RWPE1 (cell line): ENCODE measurements at regions not wholly inside any gene's neighbourhood (a gene's known extent, or its start where the extent isn't known, plus 50 kb on each side); places are given as distances from the start of the nearest gene placed in this dataset.
A peak's percentile ranks its signal among the peaks of the same experiment; 100 is the strongest.

Experiments used
- CTCF ChIA-PET: fragments of 350-600 bp; sonication (Branson Sonifier 250); formaldehyde crosslinking; extraction: SDS; loops from one replicate; lab custom pipeline; 2021; lab: Yijun Ruan, JAX
- POLR2A ChIA-PET: fragments of 400-600 bp; formaldehyde crosslinking; extraction: SDS; loops from one replicate; lab custom pipeline; 2020; ENCODE audit warnings: antibody characterized with exemption; ENCODE audit not compliant: low non-redundant PET; lab: Yijun Ruan, JAX
- DNase-seq: peaks from one replicate; pipeline ENCODE4 v3.0.0; 2012; ENCODE audit warnings: low spot score
- H3K27ac ChIP-seq: fragments of 450-650 bp; 2 replicates; pipeline ENCODE4 v1.5.1; 2017
- TF ChIP-seq, protein P1 (sequence below): fragments of 450-650 bp; conservative IDR thresholded peaks from 2 replicates; pipeline ENCODE4 v1.5.1; 2017; ENCODE audit warnings: low read depth, mild to moderate bottlenecking

DNA sequence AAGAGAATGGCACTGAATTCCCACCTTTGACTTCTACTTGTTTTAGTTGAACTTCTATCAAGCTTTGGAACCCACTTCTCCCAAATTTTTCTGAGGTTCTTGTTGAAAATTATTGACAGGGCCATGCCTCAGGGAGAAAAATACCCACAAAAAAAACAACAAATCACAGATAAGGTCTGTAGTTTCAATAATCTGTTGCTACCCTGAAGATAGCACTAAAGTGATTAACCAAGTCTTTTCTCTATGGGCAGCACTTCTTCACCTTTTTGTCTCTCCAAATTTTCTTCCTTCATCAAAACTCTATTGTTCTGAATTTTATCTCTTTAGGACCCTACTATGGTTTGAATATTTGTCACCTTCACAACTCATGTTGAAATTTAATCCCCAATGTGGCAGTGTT lies 154.3 kb upstream of the FGF10 start:
- ChIA-PET CTCF (interaction anchor here (0.7 kb wide), 1 partner anchor 215 kb away, joined by 5 read pairs; no protein-coding TSS in a partner anchor), POLR2A (no interaction called here)
- TF ChIP-seq, protein P1, sequence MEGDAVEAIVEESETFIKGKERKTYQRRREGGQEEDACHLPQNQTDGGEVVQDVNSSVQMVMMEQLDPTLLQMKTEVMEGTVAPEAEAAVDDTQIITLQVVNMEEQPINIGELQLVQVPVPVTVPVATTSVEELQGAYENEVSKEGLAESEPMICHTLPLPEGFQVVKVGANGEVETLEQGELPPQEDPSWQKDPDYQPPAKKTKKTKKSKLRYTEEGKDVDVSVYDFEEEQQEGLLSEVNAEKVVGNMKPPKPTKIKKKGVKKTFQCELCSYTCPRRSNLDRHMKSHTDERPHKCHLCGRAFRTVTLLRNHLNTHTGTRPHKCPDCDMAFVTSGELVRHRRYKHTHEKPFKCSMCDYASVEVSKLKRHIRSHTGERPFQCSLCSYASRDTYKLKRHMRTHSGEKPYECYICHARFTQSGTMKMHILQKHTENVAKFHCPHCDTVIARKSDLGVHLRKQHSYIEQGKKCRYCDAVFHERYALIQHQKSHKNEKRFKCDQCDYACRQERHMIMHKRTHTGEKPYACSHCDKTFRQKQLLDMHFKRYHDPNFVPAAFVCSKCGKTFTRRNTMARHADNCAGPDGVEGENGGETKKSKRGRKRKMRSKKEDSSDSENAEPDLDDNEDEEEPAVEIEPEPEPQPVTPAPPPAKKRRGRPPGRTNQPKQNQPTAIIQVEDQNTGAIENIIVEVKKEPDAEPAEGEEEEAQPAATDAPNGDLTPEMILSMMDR = no peak
- no peak for DNase-seq
- H3K27ac ChIP-seq = no peak overlapping the region

DNA sequence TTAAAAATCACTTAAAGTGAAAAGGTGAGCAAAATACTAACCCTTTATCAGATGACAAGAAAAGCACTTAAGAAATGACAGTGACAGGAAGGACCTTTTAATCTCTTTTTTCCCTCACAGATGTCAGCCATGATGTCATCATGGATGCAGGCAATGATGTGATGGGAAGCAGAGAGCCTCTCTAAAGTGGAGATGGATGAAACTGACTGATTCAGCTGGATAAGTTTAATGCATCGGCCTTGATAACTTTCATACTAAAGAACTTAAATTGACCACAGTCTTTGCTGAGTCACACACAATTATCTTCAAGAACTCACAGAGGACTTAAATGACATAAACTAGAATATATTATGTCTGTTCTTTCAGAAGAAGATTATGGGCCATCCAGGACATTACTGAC lies 153.2 kb upstream of the FGF10 start:
- POLR2A ChIA-PET = no interaction called here
- no peak overlapping the region for H3K27ac ChIP-seq
- no peak for DNase-seq
- CTCF ChIA-PET = no interaction called here
- TF ChIP-seq, protein P1 = no peak

DNA sequence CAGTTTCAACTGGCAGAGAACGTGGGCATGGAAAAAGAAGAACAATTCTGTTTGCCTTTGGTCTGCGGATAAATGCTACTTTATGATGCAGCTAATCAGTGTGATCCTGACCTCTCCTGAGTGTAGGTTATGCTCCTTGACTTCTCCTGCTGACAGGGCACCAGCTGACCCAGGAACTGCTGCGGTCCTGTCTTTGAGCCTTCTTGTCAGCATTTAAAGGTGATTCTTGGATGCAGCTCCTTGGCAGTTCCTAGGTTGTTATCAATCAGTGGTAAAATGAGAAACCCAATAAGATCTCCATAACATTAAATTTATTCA lies 150.3 kb upstream of the FGF10 start:
- ChIA-PET POLR2A (no interaction called here), CTCF (interaction anchor here (0.6 kb wide), 1 partner anchor 468 kb away, joined by 4 read pairs; no protein-coding TSS in a partner anchor)
- no peak for DNase-seq
- TF ChIP-seq, protein P1 = no peak
- H3K27ac ChIP-seq = no peak overlapping the region

DNA sequence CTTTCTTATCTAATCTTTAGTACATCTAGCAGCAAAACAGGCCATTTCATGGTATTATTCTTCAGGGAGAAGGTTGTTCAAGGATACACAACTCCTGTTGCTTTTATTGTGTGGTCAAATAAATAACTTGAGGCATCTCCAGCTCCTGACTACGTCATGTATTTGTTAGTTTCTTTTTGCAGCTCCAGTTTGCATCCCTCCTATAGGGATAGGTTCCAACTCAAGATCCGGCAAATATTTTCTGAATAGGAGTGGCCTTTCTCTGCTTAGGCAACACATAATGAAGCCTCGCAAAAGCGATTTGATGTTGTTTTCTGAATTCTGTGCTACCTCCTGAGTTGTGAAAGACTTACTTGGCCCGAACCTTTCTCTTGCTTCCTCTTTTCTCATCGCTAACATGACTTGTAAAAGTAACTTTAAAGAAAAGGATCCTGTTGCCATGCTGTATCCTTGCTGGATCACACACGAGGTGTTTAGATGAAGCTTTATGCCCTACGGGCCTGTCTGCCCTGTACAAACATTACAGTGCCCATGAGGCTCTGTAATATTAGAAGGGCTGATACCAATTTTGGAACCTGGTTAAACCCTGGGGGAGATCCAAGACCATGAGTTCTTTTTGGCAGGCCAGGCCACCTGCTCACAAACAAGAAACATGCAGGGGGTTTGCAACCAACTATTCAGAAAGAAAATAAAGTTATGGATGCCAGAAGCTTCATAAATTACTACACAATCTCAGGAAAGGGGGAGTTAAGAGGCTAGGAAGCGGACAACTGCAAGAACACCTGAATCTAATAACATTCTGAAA lies 149.8 kb upstream of the FGF10 start:
- CTCF ChIA-PET = interaction anchor here (0.6 to 1.5 kb wide), 3 partner anchors 201 to 469 kb away, joined by 3 to 4 read pairs (median 3); no protein-coding TSS in a partner anchor
- POLR2A ChIA-PET = no interaction called here
- DNase-seq = no peak
- TF ChIP-seq, protein P1 = no peak
- no peak overlapping the region for H3K27ac ChIP-seq

DNA sequence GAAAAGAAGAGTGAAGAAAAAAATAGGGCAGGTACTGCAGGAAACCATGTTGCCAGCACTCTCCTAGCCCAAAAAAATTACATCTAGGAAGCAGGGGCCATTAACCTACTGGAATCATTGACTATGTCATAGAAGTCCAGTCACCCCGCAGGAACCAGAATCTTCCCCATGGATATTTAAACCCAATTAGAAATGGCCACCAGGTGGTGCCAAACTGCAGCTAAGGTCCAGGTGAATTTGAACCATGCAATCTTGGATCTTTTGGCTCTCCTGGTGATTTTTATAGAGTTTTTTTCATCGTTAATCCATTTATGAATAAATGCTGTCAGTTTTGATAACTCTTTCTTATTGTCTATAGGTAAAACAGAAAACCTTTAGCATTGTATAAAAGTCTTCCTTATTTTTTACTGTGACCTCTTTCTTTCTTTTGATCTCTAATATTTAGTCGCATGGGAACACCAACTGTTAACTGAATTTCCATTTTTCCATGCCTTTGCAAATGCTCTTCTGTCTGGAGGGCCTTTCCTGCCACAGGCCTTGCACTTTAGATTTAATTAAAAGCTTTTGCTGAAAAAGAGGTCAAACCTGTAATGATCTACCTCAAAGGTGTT lies 147.5 kb upstream of the FGF10 start:
- H3K27ac ChIP-seq = no peak overlapping the region
- DNase-seq = peak; percentile 66
- CTCF ChIA-PET = interaction anchor here (0.6 to 1.1 kb wide), 5 partner anchors 9 to 1129 kb away, joined by 3 to 5 read pairs (median 3); no protein-coding TSS in a partner anchor
- POLR2A ChIA-PET = no interaction called here
- TF ChIP-seq, protein P1 = peak; percentile 75

DNA sequence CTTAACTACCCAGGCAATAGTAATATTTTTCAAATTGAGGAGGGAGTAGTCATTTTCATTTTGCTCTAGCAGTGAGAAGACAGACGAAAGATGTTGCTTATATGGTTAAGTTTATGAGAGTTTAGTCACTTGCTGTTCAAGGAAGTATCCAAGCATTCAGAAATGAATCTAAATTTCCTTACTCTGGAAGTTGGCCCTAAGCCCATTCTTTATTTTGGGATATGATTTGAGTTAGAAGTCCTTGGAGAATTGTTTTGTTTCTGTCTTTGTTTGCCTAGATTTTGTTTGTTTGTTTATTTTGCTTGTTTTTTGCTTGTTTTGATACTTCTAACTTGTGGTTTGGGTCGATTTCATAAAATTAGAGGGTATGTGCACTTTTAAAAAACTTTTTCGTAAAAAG lies 146.4 kb upstream of the FGF10 start:
- ChIA-PET POLR2A (no interaction called here), CTCF (no interaction called here)
- no peak for DNase-seq

More for the DNA sequence above, 146.4 kb upstream of the FGF10 start:
- TF ChIP-seq, protein P1 = no peak
- H3K27ac ChIP-seq = no peak overlapping the region
